Stomach (tissue), 8 donors: ENCODE measurements at regions not wholly inside any gene's neighbourhood (a gene's known extent, or its start where the extent isn't known, plus 50 kb on each side); places are given as distances from the start of the nearest gene placed in this dataset.
A peak's percentile ranks its signal among the peaks of the same experiment; 100 is the strongest.

Experiments used
- DNase-seq, 2 donors: peaks; one replicate each; pipeline versions ENCODE4 v3.0.0 to v3.0.0-alpha.2; 2013 to 2019
- H3K27ac ChIP-seq, 5 donors: fragments of 200-600 bp in 4 of 5; sonication (generic) in 4 of 5; one replicate each; pipeline ENCODE4 v1.5.1; 2013 to 2019; ENCODE audit warnings: mild to moderate bottlenecking in 1 of 5, moderate library complexity in 1 of 5
- H3K27me3 ChIP-seq, 3 donors: fragments of 200-600 bp; sonication (generic); one replicate each; pipeline ENCODE4 v1.5.1; 2017 to 2019; ENCODE audit warnings: mixed run types in 1 of 3
- H3K36me3 ChIP-seq, 4 donors: fragments of 200-600 bp; sonication (generic); 1 replicate in 3 of 4; 2 replicates in 1 of 4; pipeline ENCODE4 v1.5.1; 2016 to 2019
- H3K4me1 ChIP-seq, 4 donors: fragments of 200-600 bp; sonication (generic); one replicate each; pipeline ENCODE4 v1.5.1; 2016 to 2019
- H3K4me3 ChIP-seq, 4 donors: fragments of 200-600 bp; sonication (generic) in 3 of 4; one replicate each; pipeline ENCODE4 v1.5.1; 2016 to 2019; ENCODE audit warnings: mild to moderate bottlenecking in 1 of 4
- H3K9me3 ChIP-seq, 4 donors: fragments of 200-600 bp; sonication (generic); one replicate each; pipeline ENCODE4 v1.5.1; 2016 to 2019
- CTCF ChIP-seq, 7 experiments: fragments of 450-650 bp in 4 of 7; fragments of 200-600 bp in 3 of 7; sonication (generic) in 3 of 7; IDR thresholded peaks; one replicate each; pipeline ENCODE4 v1.5.1; 2016 to 2019; ENCODE audit warnings: antibody characterized with exemption in 7 of 7, control low read depth in 2 of 7, mild to moderate bottlenecking in 1 of 7
- EP300 ChIP-seq: sonication (generic); formaldehyde crosslinking; IDR thresholded peaks from one replicate; pipeline ENCODE4 v1.6.1; 2017; ENCODE audit warnings: antibody characterized with exemption
- POLR2A ChIP-seq, 4 donors: fragments of 450-650 bp; IDR thresholded peaks; one replicate each; pipeline ENCODE4 v1.6.1; 2016; ENCODE audit warnings: antibody characterized with exemption in 4 of 4, control low read depth in 2 of 4, mild to moderate bottlenecking in 1 of 4, moderate library complexity in 1 of 4
- POLR2AphosphoS5 ChIP-seq, 3 donors: sonication (generic); formaldehyde crosslinking; IDR thresholded peaks; one replicate each; pipeline ENCODE4 v1.6.1; 2016; ENCODE audit warnings: antibody characterized with exemption in 3 of 3
- WGBS, 5 donors: extraction: QIAGEN DNeasy Blood & Tissue Kit in 3 of 5; methylation state at CpG; one replicate each; pipeline versions ENCODE4 v1.1.5 to v1.1.7; 2013 to 2018; 5-methylcytosine and 5-hydroxymethylcytosine counted together
- intact Hi-C: fragments of 100-400 bp; cut with DNase I; formaldehyde crosslinking; loops from one replicate; pipeline ENCODE4 v1.15.1; 2023; ENCODE audit warnings: low total_unique reads
- donor health status: healthy with polysubstance abuse.
- donor health status: Bipolar disorder and iron deficiency.
- donor health status: healthy.

DNA sequence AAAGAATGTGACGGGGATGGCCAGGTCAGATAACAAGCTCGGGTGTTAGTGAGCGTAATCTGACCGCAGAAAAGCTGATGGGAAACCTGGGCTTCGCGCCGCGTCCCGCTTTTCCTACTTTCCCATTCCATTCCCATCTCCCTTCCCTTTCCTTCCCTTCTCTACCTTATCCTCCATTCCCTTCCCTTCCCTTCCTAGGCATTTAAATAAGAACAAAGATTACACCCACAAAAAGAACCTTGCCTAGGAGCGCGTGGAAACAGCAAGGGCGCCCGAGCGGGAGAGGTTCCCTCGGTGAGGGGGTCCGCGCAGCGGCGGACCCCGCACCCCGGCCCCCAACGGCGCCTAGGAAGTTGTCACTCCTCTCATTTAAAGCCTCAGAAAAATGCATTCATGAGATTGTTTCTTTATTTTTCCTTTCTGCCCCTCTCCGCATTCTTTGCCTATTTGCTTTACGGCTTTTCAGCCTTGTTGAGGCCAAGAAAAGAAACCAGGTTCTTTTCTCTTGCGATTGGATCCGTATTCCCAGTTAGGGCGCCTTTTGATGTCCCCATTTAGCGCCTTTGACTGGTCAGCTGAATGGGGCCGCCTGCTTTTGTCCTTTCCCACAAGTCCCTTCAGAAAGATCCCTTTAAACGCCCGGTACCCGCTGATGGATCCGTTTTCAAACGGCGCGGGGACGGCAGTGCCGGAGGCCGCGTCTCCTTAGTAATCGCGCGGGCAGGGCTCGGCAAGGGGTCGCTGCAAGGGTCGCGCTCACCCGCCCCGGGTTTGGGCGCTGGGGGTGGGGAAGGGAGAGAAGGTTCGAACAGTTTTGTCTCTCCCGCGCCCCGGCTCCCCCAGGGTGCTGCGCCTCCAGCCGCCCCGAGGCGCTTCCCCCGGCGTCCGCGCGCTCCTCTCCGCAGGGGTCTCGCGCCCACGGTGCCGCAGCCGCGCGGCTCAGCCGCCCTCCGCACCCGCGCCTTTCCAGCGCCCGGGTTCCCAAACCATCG lies 54.1 kb upstream of the TMEM33 start:
- DNase-seq, result peak in 1 of 2 donors; percentile 34
- TF ChIP-seq EP300 (no peak), POLR2A (IDR thresholded peaks at IDR 0.05) (no peak), CTCF (IDR thresholded peaks at IDR 0.05) (no peak), POLR2AphosphoS5 (IDR thresholded peaks at IDR 0.05) (no peak)
- H3K36me3 ChIP-seq, result no peaks in the 10 kb centered on the region
- H3K27me3 ChIP-seq, result peaks cover 35 to 98% (median 68%) of the 10 kb centered on the region in 3 donors
- H3K4me3 ChIP-seq, result peak overlapping the region; percentile 34 to 53 (median 43)
- intact Hi-C loops, result loop anchor here (10.0 kb wide), 2 partner anchors 186 to 626 kb away; partner anchors contain the start of gene UCHL1
- 3 to 4% (median 3%) methylated on average over 44 to 79 of the region's 79 CpGs for WGBS, 5 donors
- no peak overlapping the region for H3K27ac ChIP-seq
- H3K4me1 ChIP-seq, result peaks cover 22 to 48% (median 38%) of the 10 kb centered on the region in 4 donors
- H3K9me3 ChIP-seq, result no peaks in the 10 kb centered on the region

- intact Hi-C loops, result loop anchor here (10.0 kb wide), 2 partner anchors 185 to 625 kb away; partner anchors contain the start of gene UCHL1
- no peak for DNase-seq
- WGBS, 5 donors, result 6 to 14% (median 6%) methylated on average over 42 to 45 of the region's 45 CpGs
Measured at GRCh38 chr4:41880022-41880837, 55.0 kb upstream of the TMEM33 start.

DNA sequence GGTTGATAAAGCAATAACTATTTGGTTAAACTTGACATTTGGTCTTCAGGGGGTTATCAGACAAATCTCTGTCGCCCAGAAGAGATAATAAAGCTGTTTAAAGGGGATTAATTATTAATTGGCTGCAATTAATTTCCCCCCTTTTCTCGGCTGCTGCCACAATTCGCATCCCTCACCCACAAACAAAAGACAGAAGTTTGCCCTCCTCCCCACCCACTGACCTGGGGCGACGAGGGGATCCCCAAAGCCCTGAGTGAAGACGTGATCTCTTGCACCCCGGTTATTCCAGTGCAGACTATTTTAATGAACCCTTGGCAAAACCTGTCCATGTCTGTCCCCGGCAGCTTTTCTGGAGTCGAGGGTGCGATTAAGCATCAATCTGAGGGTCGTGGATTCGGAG lies 55.7 kb upstream of the TMEM33 start:
- intact Hi-C loops, result no loop called here
- no peak overlapping the region for H3K4me3 ChIP-seq
- WGBS, 5 donors, result 7 to 11% (median 9%) methylated on average over 11 to 12 of the region's 12 CpGs

More at GRCh38 chr4:41880022-41880837, 55.0 kb upstream of the TMEM33 start:
- no peaks in the 10 kb centered on the region for H3K9me3 ChIP-seq
- peaks cover 22 to 48% (median 38%) of the 10 kb centered on the region in 4 donors for H3K4me1 ChIP-seq
- H3K27me3 ChIP-seq, result peaks cover 35 to 98% (median 74%) of the 10 kb centered on the region in 3 donors
- H3K27ac ChIP-seq, result no peak overlapping the region
- peak overlapping the region in 1 of 4 donors; percentile 53 for H3K4me3 ChIP-seq
- H3K36me3 ChIP-seq, result no peaks in the 10 kb centered on the region
- no peak for TF ChIP-seq CTCF (IDR thresholded peaks at IDR 0.05)
- TF ChIP-seq EP300, result no peak
- no peak for TF ChIP-seq POLR2AphosphoS5 (IDR thresholded peaks at IDR 0.05)
- TF ChIP-seq POLR2A (IDR thresholded peaks at IDR 0.05), result no peak

More for the DNA sequence above, 55.7 kb upstream of the TMEM33 start:
- H3K4me1 ChIP-seq, result peaks cover 22 to 48% (median 38%) of the 10 kb centered on the region in 4 donors
- H3K27ac ChIP-seq, result no peak overlapping the region
- H3K36me3 ChIP-seq, result no peaks in the 10 kb centered on the region
- no peak for DNase-seq
- no peaks in the 10 kb centered on the region for H3K9me3 ChIP-seq
- no peak for TF ChIP-seq CTCF (IDR thresholded peaks at IDR 0.05)
- no peak for TF ChIP-seq POLR2AphosphoS5 (IDR thresholded peaks at IDR 0.05)
- no peak for TF ChIP-seq EP300
- TF ChIP-seq POLR2A (IDR thresholded peaks at IDR 0.05), result no peak
- H3K27me3 ChIP-seq, result peaks cover 35 to 98% (median 75%) of the 10 kb centered on the region in 3 donors
